H9 (cell line): ENCODE measurements at regions not wholly inside any gene's neighbourhood (a gene's known extent, or its start where the extent isn't known, plus 50 kb on each side); places are given as distances from the start of the nearest gene placed in this dataset.

Experiments used
- DNase-seq: peaks from one replicate; pipeline ENCODE4 v3.0.0-alpha.2; 2017
- H2AFZ ChIP-seq: one replicate; pipeline ENCODE4 v1.6.1; 2013; ENCODE audit warnings: mild to moderate bottlenecking, low read length, control low read depth, moderate library complexity
- H2AK5ac ChIP-seq: 2 replicates; pipeline ENCODE4 v1.6.1; 2013; ENCODE audit warnings: low read length, control low read depth, mixed read lengths; ENCODE audit not compliant: insufficient read length
- H2BK120ac ChIP-seq: one replicate; pipeline ENCODE4 v1.6.1; 2013; ENCODE audit warnings: low read depth, mild to moderate bottlenecking, low read length, control low read depth, inconsistent platforms; ENCODE audit not compliant: poor library complexity, severe bottlenecking
- H2BK12ac ChIP-seq: 2 replicates; pipeline ENCODE4 v1.6.1; 2013; ENCODE audit warnings: low read length, control low read depth, mixed read lengths, low read depth; ENCODE audit not compliant: insufficient read length
- H2BK15ac ChIP-seq: 2 replicates; pipeline ENCODE4 v1.6.1; 2013; ENCODE audit warnings: low read depth, low read length, control low read depth
- H2BK20ac ChIP-seq: one replicate; pipeline ENCODE4 v1.6.1; 2013; ENCODE audit warnings: low read depth, mild to moderate bottlenecking, low read length, control low read depth, inconsistent platforms; ENCODE audit not compliant: poor library complexity, severe bottlenecking
- H2BK5ac ChIP-seq: 2 replicates; pipeline ENCODE4 v1.6.1; 2013; ENCODE audit warnings: low read length, control low read depth, mixed read lengths; ENCODE audit not compliant: insufficient read length
- H3K14ac ChIP-seq: 2 replicates; pipeline ENCODE4 v1.6.1; 2013; ENCODE audit warnings: low read length, control low read depth; ENCODE audit not compliant: insufficient read depth
- H3K18ac ChIP-seq: 2 replicates; pipeline ENCODE4 v1.6.1; 2013; ENCODE audit warnings: low read depth, mild to moderate bottlenecking, mixed read lengths, low read length, control low read depth; ENCODE audit not compliant: insufficient read length
- H3K23ac ChIP-seq: 2 replicates; pipeline ENCODE4 v1.6.1; 2013; ENCODE audit warnings: low read length, control low read depth, mixed read lengths, low read depth; ENCODE audit not compliant: insufficient read length
- H3K23me2 ChIP-seq: 2 replicates; pipeline ENCODE4 v1.6.1; 2013; ENCODE audit warnings: low read depth, mild to moderate bottlenecking, mixed read lengths, low read length, control low read depth; ENCODE audit not compliant: insufficient read length, poor library complexity, severe bottlenecking
- H3K27ac ChIP-seq: 2 replicates; pipeline ENCODE4 v1.5.1; 2013; ENCODE audit warnings: low read length, control low read depth, mixed read lengths, low read depth; ENCODE audit not compliant: insufficient read length
- H3K27me3 ChIP-seq: 2 replicates; pipeline ENCODE4 v1.6.1; 2013; ENCODE audit warnings: low read length, control low read depth, inconsistent platforms; ENCODE audit not compliant: insufficient read depth
- H3K4ac ChIP-seq: 2 replicates; pipeline ENCODE4 v1.6.1; 2013; ENCODE audit warnings: low read depth, mild to moderate bottlenecking, control low read depth, inconsistent platforms, low read length, moderate library complexity
- H3K4me1 ChIP-seq: 2 replicates; pipeline ENCODE4 v1.6.1; 2013; ENCODE audit warnings: low read length, control low read depth, inconsistent platforms; ENCODE audit not compliant: insufficient read depth
- H3K4me2 ChIP-seq: 2 replicates; pipeline ENCODE4 v1.6.1; 2013; ENCODE audit warnings: low read length, control low read depth, mixed read lengths; ENCODE audit not compliant: insufficient read length, insufficient read depth
- H3K56ac ChIP-seq: 2 replicates; pipeline ENCODE4 v1.6.1; 2013; ENCODE audit warnings: low read depth, mild to moderate bottlenecking, mixed read lengths, low read length, control low read depth; ENCODE audit not compliant: insufficient read length
- H3K79me1 ChIP-seq: 2 replicates; pipeline ENCODE4 v1.6.1; 2013; ENCODE audit warnings: low read depth, mild to moderate bottlenecking, moderate library complexity, low read length, control low read depth, inconsistent platforms; ENCODE audit not compliant: insufficient read depth, poor library complexity, severe bottlenecking
- H3K79me2 ChIP-seq: 2 replicates; pipeline ENCODE4 v1.6.1; 2013; ENCODE audit warnings: low read length, control low read depth, inconsistent platforms; ENCODE audit not compliant: insufficient read depth
- H3K9ac ChIP-seq: 2 replicates; pipeline ENCODE4 v1.6.1; 2013; ENCODE audit warnings: low read length, control low read depth, mixed read lengths; ENCODE audit not compliant: insufficient read length; ENCODE audit errors: extremely low read depth
- H3K9me3 ChIP-seq: one replicate; pipeline ENCODE4 v1.6.1; 2013; ENCODE audit warnings: low read depth, low read length, inconsistent platforms; ENCODE audit not compliant: control insufficient read depth
- H3T11ph ChIP-seq: one replicate; pipeline ENCODE4 v1.6.1; 2013; ENCODE audit warnings: mild to moderate bottlenecking, low read length, control low read depth, inconsistent platforms
- H4K20me1 ChIP-seq: one replicate; pipeline ENCODE4 v1.6.1; 2013; ENCODE audit not compliant: control insufficient read depth, insufficient read length, insufficient read depth
- H4K5ac ChIP-seq: 2 replicates; pipeline ENCODE4 v1.6.1; 2013; ENCODE audit warnings: low read depth, mild to moderate bottlenecking, mixed read lengths, low read length, control low read depth; ENCODE audit not compliant: insufficient read length
- H4K8ac ChIP-seq: replicated peaks from 2 replicates; pipeline ENCODE4 v1.6.1; 2013; ENCODE audit warnings: low read length, control low read depth, mixed read lengths, low read depth; ENCODE audit not compliant: insufficient read length
- H4K91ac ChIP-seq: 2 replicates; pipeline ENCODE4 v1.6.1; 2013; ENCODE audit warnings: low read depth, mild to moderate bottlenecking, moderate library complexity, mixed read lengths, low read length, control low read depth; ENCODE audit not compliant: insufficient read length
- H3K27ac Mint-ChIP-seq, 3 experiments: 2 replicates in 2 of 3; 3 replicates in 1 of 3; pipeline ENCODE4 v1.8.0; 2020 to 2021; ENCODE audit warnings: mixed read lengths in 3 of 3, mild to moderate bottlenecking in 1 of 3, moderate library complexity in 1 of 3
- H3K27me3 Mint-ChIP-seq: 2 replicates; pipeline ENCODE4 v1.8.0; 2021; ENCODE audit warnings: low read depth, mild to moderate bottlenecking, moderate library complexity, mixed read lengths
- H3K36me3 Mint-ChIP-seq, 3 experiments: 2 replicates in 2 of 3; 3 replicates in 1 of 3; pipeline ENCODE4 v1.8.0; 2020 to 2021; ENCODE audit warnings: low read depth in 3 of 3, mixed read lengths in 3 of 3; ENCODE audit not compliant: insufficient read depth in 1 of 3
- H3K4me1 Mint-ChIP-seq, 2 experiments: 2 replicates each; pipeline ENCODE4 v1.8.0; 2020; ENCODE audit warnings: mixed read lengths in 2 of 2
- H3K4me3 Mint-ChIP-seq, 2 experiments: 2 replicates in 1 of 2; 3 replicates in 1 of 2; pipeline ENCODE4 v1.8.0; 2020 to 2021; ENCODE audit warnings: mild to moderate bottlenecking in 2 of 2, mixed read lengths in 2 of 2, moderate library complexity in 1 of 2
- H3K9me3 Mint-ChIP-seq, 2 experiments: 2 replicates in 1 of 2; 3 replicates in 1 of 2; pipeline ENCODE4 v1.8.0; 2020; ENCODE audit warnings: mild to moderate bottlenecking in 2 of 2, mixed read lengths in 2 of 2, moderate library complexity in 1 of 2
- WGBS: extraction: QIAGEN DNeasy Blood & Tissue Kit; methylation state at CpG from one replicate; pipeline ENCODE4 v1.1.7; 2013; ENCODE audit warnings: missing lambda C conversion rate, low lambda C conversion rate, mixed read lengths; ENCODE audit not compliant: insufficient read length; ENCODE audit errors: extremely low coverage; 5-methylcytosine and 5-hydroxymethylcytosine counted together
- TF ChIP-seq, protein P1 (sequence below): fragments of 200-600 bp; sonication (generic); conservative IDR thresholded peaks from 3 replicates; pipeline ENCODE4 v1.8.0; 2021; ENCODE audit warnings: antibody characterized with exemption, mild to moderate bottlenecking

DNA sequence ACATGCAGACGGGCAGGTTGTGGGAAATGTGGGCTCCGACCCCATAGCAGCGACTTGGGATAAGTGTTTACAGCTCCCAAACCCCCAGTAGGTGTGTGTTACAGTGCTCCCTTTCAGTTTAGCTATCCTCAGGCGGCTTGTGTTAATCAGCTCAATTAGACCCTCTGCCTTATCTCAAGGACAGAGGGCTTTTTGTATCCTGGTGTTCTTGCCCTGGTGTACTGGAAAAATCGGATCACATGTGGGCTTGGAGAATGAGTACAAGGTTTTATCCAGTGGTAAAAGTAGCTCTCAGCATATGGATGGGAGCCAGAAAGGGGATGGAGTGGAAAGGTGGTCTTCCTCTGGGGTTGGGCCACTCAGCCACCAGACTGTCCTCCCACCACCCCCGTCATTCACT is 264.7 kb upstream of the SYT4 start:
- Mint-ChIP-seq H3K4me1 (no peaks in the 10 kb centered on the region), H3K36me3 (no peaks in the 10 kb centered on the region; a peak in 1 of 7 replicates), H3K4me3 (no peak overlapping the region), H3K27me3 (no peaks in the 10 kb centered on the region), H3K9me3 (peaks cover 0 to 2% of the 10 kb centered on the region in 2 experiments; a peak in 2 of 5 replicates), H3K27ac (no peak overlapping the region)
- Histone ChIP-seq H2AFZ (no peak overlapping the region), H3K23ac (no peak overlapping the region), H3K23me2 (no peaks in the 10 kb centered on the region), H3K27me3 (no peaks in the 10 kb centered on the region), H3K9me3 (no peaks in the 10 kb centered on the region), H3K14ac (no peak overlapping the region), H4K8ac (no peak overlapping the region), H3K18ac (no peak overlapping the region), H2BK5ac (no peak overlapping the region), H3K4ac (no peak overlapping the region), H3K9ac (no peak overlapping the region), H2BK20ac (no peak overlapping the region), H4K5ac (no peak overlapping the region), H2BK120ac (no peak overlapping the region), H2AK5ac (no peak overlapping the region), H3T11ph (no peak overlapping the region), H3K4me2 (no peak overlapping the region), H4K20me1 (no peaks in the 10 kb centered on the region), H3K56ac (no peak overlapping the region), H3K79me1 (no peaks in the 10 kb centered on the region), H2BK15ac (no peak overlapping the region), H3K79me2 (no peaks in the 10 kb centered on the region), H3K4me1 (no peaks in the 10 kb centered on the region), H4K91ac (no peak overlapping the region), H2BK12ac (no peak overlapping the region), H3K27ac (no peak overlapping the region)
- no CpG with 5 or more reads among the region's 6 CpGs for whole genome bisulfite sequencing
- TF ChIP-seq, protein P1, sequence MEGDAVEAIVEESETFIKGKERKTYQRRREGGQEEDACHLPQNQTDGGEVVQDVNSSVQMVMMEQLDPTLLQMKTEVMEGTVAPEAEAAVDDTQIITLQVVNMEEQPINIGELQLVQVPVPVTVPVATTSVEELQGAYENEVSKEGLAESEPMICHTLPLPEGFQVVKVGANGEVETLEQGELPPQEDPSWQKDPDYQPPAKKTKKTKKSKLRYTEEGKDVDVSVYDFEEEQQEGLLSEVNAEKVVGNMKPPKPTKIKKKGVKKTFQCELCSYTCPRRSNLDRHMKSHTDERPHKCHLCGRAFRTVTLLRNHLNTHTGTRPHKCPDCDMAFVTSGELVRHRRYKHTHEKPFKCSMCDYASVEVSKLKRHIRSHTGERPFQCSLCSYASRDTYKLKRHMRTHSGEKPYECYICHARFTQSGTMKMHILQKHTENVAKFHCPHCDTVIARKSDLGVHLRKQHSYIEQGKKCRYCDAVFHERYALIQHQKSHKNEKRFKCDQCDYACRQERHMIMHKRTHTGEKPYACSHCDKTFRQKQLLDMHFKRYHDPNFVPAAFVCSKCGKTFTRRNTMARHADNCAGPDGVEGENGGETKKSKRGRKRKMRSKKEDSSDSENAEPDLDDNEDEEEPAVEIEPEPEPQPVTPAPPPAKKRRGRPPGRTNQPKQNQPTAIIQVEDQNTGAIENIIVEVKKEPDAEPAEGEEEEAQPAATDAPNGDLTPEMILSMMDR: no peak
- no peak for DNase-seq
